ENCODE measurements at regions not wholly inside any gene's neighbourhood (a gene's known extent, or its start where the extent isn't known, plus 50 kb on each side); places are given as distances from the start of the nearest gene placed in this dataset.

GRCh38 chr4:24076811-24077210 lies 187.0 kb upstream of the PPARGC1A start:
- TF ChIP-seq, protein P1, sequence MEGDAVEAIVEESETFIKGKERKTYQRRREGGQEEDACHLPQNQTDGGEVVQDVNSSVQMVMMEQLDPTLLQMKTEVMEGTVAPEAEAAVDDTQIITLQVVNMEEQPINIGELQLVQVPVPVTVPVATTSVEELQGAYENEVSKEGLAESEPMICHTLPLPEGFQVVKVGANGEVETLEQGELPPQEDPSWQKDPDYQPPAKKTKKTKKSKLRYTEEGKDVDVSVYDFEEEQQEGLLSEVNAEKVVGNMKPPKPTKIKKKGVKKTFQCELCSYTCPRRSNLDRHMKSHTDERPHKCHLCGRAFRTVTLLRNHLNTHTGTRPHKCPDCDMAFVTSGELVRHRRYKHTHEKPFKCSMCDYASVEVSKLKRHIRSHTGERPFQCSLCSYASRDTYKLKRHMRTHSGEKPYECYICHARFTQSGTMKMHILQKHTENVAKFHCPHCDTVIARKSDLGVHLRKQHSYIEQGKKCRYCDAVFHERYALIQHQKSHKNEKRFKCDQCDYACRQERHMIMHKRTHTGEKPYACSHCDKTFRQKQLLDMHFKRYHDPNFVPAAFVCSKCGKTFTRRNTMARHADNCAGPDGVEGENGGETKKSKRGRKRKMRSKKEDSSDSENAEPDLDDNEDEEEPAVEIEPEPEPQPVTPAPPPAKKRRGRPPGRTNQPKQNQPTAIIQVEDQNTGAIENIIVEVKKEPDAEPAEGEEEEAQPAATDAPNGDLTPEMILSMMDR (IDR thresholded peaks at IDR 0.05), result no peak
- no peak for TF ChIP-seq POLR2AphosphoS5 (IDR thresholded peaks at IDR 0.05)
